SK-N-MC (cell line): ENCODE measurements at regions not wholly inside any gene's neighbourhood (a gene's known extent, or its start where the extent isn't known, plus 50 kb on each side); places are given as distances from the start of the nearest gene placed in this dataset.
A peak's percentile ranks its signal among the peaks of the same experiment; 100 is the strongest.

ENCODE experiments used
- DNase-seq: peaks from one replicate; pipeline ENCODE4 v3.0.0-alpha.2; 2011; ENCODE audit warnings: low read depth, low spot score
- H3K27ac ChIP-seq: fragments of 200-600 bp; sonication (generic); 2 replicates; pipeline ENCODE4 v1.5.1; 2016; ENCODE audit warnings: mixed run types
- H3K36me3 ChIP-seq: fragments of 200-600 bp; sonication (generic); 2 replicates; pipeline ENCODE4 v1.6.1; 2017; ENCODE audit warnings: antibody characterized with exemption, low read length, mixed read lengths; ENCODE audit not compliant: insufficient read depth
- H3K4me3 ChIP-seq: fragments of 200-600 bp; sonication (generic); 2 replicates; pipeline ENCODE4 v1.5.1; 2016
- H3K9ac ChIP-seq: fragments of 200-600 bp; sonication (generic); 2 replicates; pipeline ENCODE4 v1.8.0; 2017; ENCODE audit warnings: mixed run types, mixed read lengths; ENCODE audit not compliant: insufficient read length
- H3K9me3 ChIP-seq: fragments of 200-600 bp; sonication (generic); 2 replicates; pipeline ENCODE4 v1.6.1; 2017; ENCODE audit warnings: low read depth, mild to moderate bottlenecking, antibody characterized with exemption, low read length, moderate library complexity, mixed read lengths
- EZH2 ChIP-seq: fragments of 200-600 bp; sonication (generic); IDR thresholded peaks from one replicate; pipeline ENCODE4 v1.6.1; 2017; ENCODE audit warnings: antibody characterized with exemption
- FOXP2 ChIP-seq: optimal IDR thresholded peaks from 2 replicates; pipeline ENCODE3; 2011; ENCODE audit warnings: mild to moderate bottlenecking, moderate library complexity; ENCODE audit not compliant: insufficient read depth; ENCODE audit errors: extremely low read length, control extremely low read depth
- POLR2AphosphoS5 ChIP-seq: IDR thresholded peaks from 2 replicates; pipeline ENCODE4 v1.6.1; 2012; ENCODE audit warnings: mild to moderate bottlenecking, low read depth, low read length, borderline replicate concordance

DNA sequence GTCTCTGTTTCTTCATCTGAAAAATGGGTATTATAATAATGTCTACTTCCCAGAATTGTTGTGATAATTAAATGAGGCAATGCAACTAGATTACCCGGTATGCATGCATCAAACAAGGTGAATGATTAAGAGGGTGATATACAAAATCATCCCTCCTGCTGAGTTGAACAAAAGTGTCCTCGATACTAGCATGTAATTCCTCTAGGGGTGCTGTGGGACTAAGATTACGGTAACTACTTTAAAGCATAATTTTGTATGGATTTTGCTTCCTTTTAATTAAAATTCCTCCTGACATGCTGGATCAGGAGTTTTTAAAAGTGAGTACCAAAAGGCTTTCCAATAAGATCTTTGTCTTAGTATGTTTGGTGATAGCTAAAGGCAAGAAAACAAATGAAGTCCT is 98.7 kb upstream of the PRMT6 start:
- Histone ChIP-seq H3K36me3 (no peaks in the 10 kb centered on the region), H3K4me3 (no peak overlapping the region), H3K9me3 (no peaks in the 10 kb centered on the region), H3K9ac (no peak overlapping the region), H3K27ac (no peak overlapping the region)
- no peak for DNase-seq
- no peak for TF ChIP-seq EZH2
- TF ChIP-seq POLR2AphosphoS5 = no peak
- TF ChIP-seq FOXP2 = no peak

- TF ChIP-seq EZH2 (no peak), FOXP2 (no peak), POLR2AphosphoS5 (no peak)
- no peak overlapping the region for H3K4me3 ChIP-seq
- H3K9ac ChIP-seq = no peak overlapping the region
- no peak overlapping the region for H3K27ac ChIP-seq
- no peak for DNase-seq
- no peaks in the 10 kb centered on the region for H3K9me3 ChIP-seq
- no peaks in the 10 kb centered on the region for H3K36me3 ChIP-seq
Measured at GRCh38 chr1:106960412-106960811, 96.1 kb upstream of the PRMT6 start.

GRCh38 chr1:106961646-106962045 is 94.8 kb upstream of the PRMT6 start:
- no peak for TF ChIP-seq EZH2
- no peak for TF ChIP-seq POLR2AphosphoS5
- no peak for TF ChIP-seq FOXP2
- H3K9ac ChIP-seq = no peak overlapping the region
- DNase-seq = no peak

GRCh38 chr1:106962591-106962990 is 93.9 kb upstream of the PRMT6 start:
- Histone ChIP-seq H3K9me3 (no peaks in the 10 kb centered on the region), H3K27ac (0 out of 2 replicates have a peak overlapping the region, but pooled peaks have one; percentile 38), H3K36me3 (no peaks in the 10 kb centered on the region), H3K9ac (no peak overlapping the region), H3K4me3 (peak overlapping the region; percentile 5; the same call in 1 of the 2 replicates)
- TF ChIP-seq FOXP2 = no peak
- TF ChIP-seq POLR2AphosphoS5 = no peak
- TF ChIP-seq EZH2 = no peak
- no peak for DNase-seq

More at GRCh38 chr1:106961646-106962045, 94.8 kb upstream of the PRMT6 start:
- no peaks in the 10 kb centered on the region for H3K36me3 ChIP-seq
- no peak overlapping the region for H3K27ac ChIP-seq
- no peaks in the 10 kb centered on the region for H3K9me3 ChIP-seq
- no peak overlapping the region for H3K4me3 ChIP-seq

DNA sequence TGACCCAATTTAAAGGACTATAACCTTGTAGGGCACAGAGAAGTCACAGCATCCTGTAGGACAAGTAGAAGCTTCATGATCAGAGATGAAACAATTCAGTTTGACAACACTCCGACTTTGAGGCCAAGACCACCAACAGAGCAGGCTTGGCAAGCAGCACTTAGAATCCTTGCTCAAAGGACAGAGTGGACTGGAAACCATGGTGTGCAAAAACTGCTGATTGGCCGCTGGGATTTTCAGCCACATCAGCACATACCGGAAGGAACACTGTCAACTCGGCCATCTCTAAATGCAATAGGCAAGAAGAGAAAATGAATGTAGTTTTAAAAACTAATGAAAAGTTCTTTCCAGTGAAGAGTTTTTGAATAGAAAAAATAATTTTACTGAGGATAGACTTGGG is 92.0 kb upstream of the PRMT6 start:
- Histone ChIP-seq H3K27ac (no peak overlapping the region), H3K4me3 (no peak overlapping the region), H3K9ac (no peak overlapping the region), H3K36me3 (no peaks in the 10 kb centered on the region), H3K9me3 (no peaks in the 10 kb centered on the region)
- TF ChIP-seq FOXP2 = no peak
- no peak for TF ChIP-seq POLR2AphosphoS5
- TF ChIP-seq EZH2 = no peak
- no peak for DNase-seq

- TF ChIP-seq EZH2 (no peak), FOXP2 (no peak), POLR2AphosphoS5 (no peak)
- Histone ChIP-seq H3K9ac (no peak overlapping the region), H3K27ac (no peak overlapping the region), H3K4me3 (no peak overlapping the region), H3K36me3 (no peaks in the 10 kb centered on the region), H3K9me3 (no peaks in the 10 kb centered on the region)
- DNase-seq = no peak
Measured at GRCh38 chr1:106968644-106969043, 87.8 kb upstream of the PRMT6 start.

- no peak for DNase-seq
- TF ChIP-seq FOXP2 (no peak), POLR2AphosphoS5 (no peak), EZH2 (no peak)
- Histone ChIP-seq H3K9me3 (no peaks in the 10 kb centered on the region), H3K9ac (no peak overlapping the region), H3K27ac (no peak overlapping the region), H3K4me3 (no peak overlapping the region), H3K36me3 (no peaks in the 10 kb centered on the region)
Measured at GRCh38 chr1:106969731-106970130, 86.7 kb upstream of the PRMT6 start.

DNA sequence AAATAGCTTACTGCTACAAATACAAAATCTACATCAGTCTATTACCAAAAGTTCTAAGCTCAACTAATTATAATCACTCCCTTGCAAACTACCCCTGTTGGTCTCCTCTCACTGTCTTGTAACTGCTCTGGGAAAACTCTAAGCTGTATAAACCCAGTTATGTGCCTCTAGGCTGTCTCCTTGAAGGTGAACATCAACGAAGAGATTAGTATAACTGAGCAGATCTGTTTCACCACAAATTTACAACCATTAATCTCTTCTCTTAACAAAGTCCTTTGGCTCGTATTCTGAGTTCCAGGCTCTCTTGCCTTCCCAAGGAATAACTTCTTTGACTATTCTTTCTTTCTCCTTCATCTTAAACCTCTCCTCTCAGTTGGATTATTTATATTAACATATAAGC is 84.4 kb upstream of the PRMT6 start:
- H3K4me3 ChIP-seq = peak overlapping the region; percentile 40
- no peak overlapping the region for H3K9ac ChIP-seq
- peak overlapping the region; percentile 55 for H3K27ac ChIP-seq
- peaks cover 4% of the 10 kb centered on the region; the same call in 1 of the 2 replicates for H3K9me3 ChIP-seq
- H3K36me3 ChIP-seq = no peaks in the 10 kb centered on the region
- TF ChIP-seq EZH2 (no peak), FOXP2 (no peak), POLR2AphosphoS5 (no peak)
- no peak for DNase-seq

GRCh38 chr1:106975944-106976343 is 80.5 kb upstream of the PRMT6 start:
- Histone ChIP-seq H3K9me3 (peaks cover 4% of the 10 kb centered on the region; the same call in 1 of the 2 replicates), H3K36me3 (no peaks in the 10 kb centered on the region), H3K4me3 (no peak overlapping the region), H3K27ac (no peak overlapping the region), H3K9ac (no peak overlapping the region)
- DNase-seq = no peak
- no peak for TF ChIP-seq POLR2AphosphoS5
- no peak for TF ChIP-seq FOXP2
- no peak for TF ChIP-seq EZH2
